ENCODE measurements at regions not wholly inside any gene's neighbourhood (a gene's known extent, or its start where the extent isn't known, plus 50 kb on each side); places are given as distances from the start of the nearest gene placed in this dataset.

- DNase-seq = no peak
Measured at GRCh38 chr5:39580702-39581453, 156.1 kb upstream of the DAB2 start.

- DNase-seq = no peak
Measured at GRCh38 chr5:39579750-39580149, 155.0 kb upstream of the DAB2 start.

GRCh38 chr5:39578887-39579497, 154.2 kb upstream of the DAB2 start:
- DNase-seq = no peak

- no peak for DNase-seq
Measured at GRCh38 chr5:39577529-39577928, 152.7 kb upstream of the DAB2 start.

GRCh38 chr5:39570403-39571027, 145.7 kb upstream of the DAB2 start:
- peak in 1 of 2 experiments; percentile 35 for DNase-seq

- no peak for DNase-seq
Measured at GRCh38 chr5:39569857-39570256, 145.1 kb upstream of the DAB2 start.

- DNase-seq = no peak
Measured at GRCh38 chr5:39566891-39567290, 142.1 kb upstream of the DAB2 start.

GRCh38 chr5:39566029-39566428, 141.2 kb upstream of the DAB2 start:
- DNase-seq = no peak

GRCh38 chr5:39561421-39561820, 136.6 kb upstream of the DAB2 start:
- no peak for DNase-seq

GRCh38 chr5:39560726-39561125, 135.9 kb upstream of the DAB2 start:
- no peak for DNase-seq

GRCh38 chr5:39559923-39560322, 135.1 kb upstream of the DAB2 start:
- DNase-seq = no peak

GRCh38 chr5:39558541-39558940, 133.8 kb upstream of the DAB2 start:
- DNase-seq = no peak

GRCh38 chr5:39555788-39556187, 131.0 kb upstream of the DAB2 start:
- no peak for DNase-seq

GRCh38 chr5:39547553-39548154, 122.9 kb upstream of the DAB2 start:
- peak in 1 of 2 experiments; percentile 44 for DNase-seq

GRCh38 chr5:39544941-39545340, 120.2 kb upstream of the DAB2 start:
- DNase-seq = no peak

- no peak for DNase-seq
Measured at GRCh38 chr5:39543335-39543734, 118.6 kb upstream of the DAB2 start.

GRCh38 chr5:39542511-39543285, 117.9 kb upstream of the DAB2 start:
- DNase-seq = no peak

- no peak for DNase-seq
Measured at GRCh38 chr5:39541920-39542319, 117.1 kb upstream of the DAB2 start.

- DNase-seq = no peak
Measured at GRCh38 chr5:39539470-39539869, 114.7 kb upstream of the DAB2 start.

GRCh38 chr5:39534690-39535089, 109.9 kb upstream of the DAB2 start:
- no peak for DNase-seq

- no peak for DNase-seq
Measured at GRCh38 chr5:39533749-39534148, 109.0 kb upstream of the DAB2 start.

GRCh38 chr5:39532511-39532910, 107.7 kb upstream of the DAB2 start:
- no peak for DNase-seq

- no peak for DNase-seq
Measured at GRCh38 chr5:39531306-39531705, 106.5 kb upstream of the DAB2 start.

All from NCI-H524 (cell line).